ENCODE measurements at regions not wholly inside any gene's neighbourhood (a gene's known extent, or its start where the extent isn't known, plus 50 kb on each side); places are given as distances from the start of the nearest gene placed in this dataset.

GRCh38 chr4:74663631-74664030 is 130.7 kb downstream of the BTC start:
- no TSS peak for BruUV-seq (replicated peaks)
- no peak overlapping the region for H3K4me2 ChIP-seq (ENCODE audit: low read depth, low read length)
- FAIRE-seq (no peak), ATAC-seq (no peak), DNase-seq (ENCODE audit: low spot score) (no peak)
- no peaks in the 10 kb centered on the region for H3K36me3 ChIP-seq (replicated peaks in 1 of 2; ENCODE audit: control insufficient read depth in 1 of 2, insufficient read depth in 2 of 2, low read length in 2 of 2)
- H3K9ac ChIP-seq (ENCODE audit: insufficient read depth, low read depth, low read length) = no peak overlapping the region
- H3K27ac ChIP-seq (ENCODE audit: extremely low read length, insufficient read depth, low read length) = no peak overlapping the region
- intact Hi-C loops (cut with micrococcal nuclease; ENCODE audit: unreplicated experiment) (no loop called here), in situ Hi-C loops (cut with HindIII; ENCODE audit: extremely low pct_ligation_motif_present, low pct_unique_long_range_greater_than_20kb) (loop anchor here (10.0 kb wide), 2 partner anchors 109 to 469 kb away; no protein-coding TSS in a partner anchor)
- H3K4me1 ChIP-seq (ENCODE audit: insufficient read depth, low read length) = peaks cover 53% of the 10 kb centered on the region
- H2AFZ ChIP-seq (ENCODE audit: low read length) = no peak overlapping the region
- H3K27me3 ChIP-seq (ENCODE audit: control insufficient read depth in 1 of 2, insufficient read depth in 2 of 2, low read length in 2 of 2) = no peaks in the 10 kb centered on the region
- ChIA-PET POLR2A (interaction anchor here (1.7 kb wide), 1 partner anchor 9 kb away, joined by 4 read pairs; no protein-coding TSS in a partner anchor), CTCF (ENCODE audit: low intra/inter-chr PET ratio, low total read pairs) (no interaction called here)
- H4K20me1 ChIP-seq (ENCODE audit: insufficient read depth, low read length) = no peaks in the 10 kb centered on the region
- no peak overlapping the region for H3K4me3 ChIP-seq (replicated peaks in 1 of 3; ENCODE audit: insufficient read depth in 1 of 3, low read depth in 2 of 3, low read length in 3 of 3)
- TF ChIP-seq NR2F2 (IDR thresholded peaks at IDR 0.05; ENCODE audit: borderline replicate concordance, low read depth) (no peak), PRDM4 (CRISPR knock-in tag; IDR thresholded peaks at IDR 0.05; ENCODE audit: borderline replicate concordance) (no peak), SP5 (CRISPR knock-in tag; IDR thresholded peaks at IDR 0.05; ENCODE audit: borderline replicate concordance, low read depth) (no peak), ZNF383 (CRISPR knock-in tag; IDR thresholded peaks at IDR 0.05; ENCODE audit: borderline replicate concordance) (no peak), SSRP1 (CRISPR knock-in tag; IDR thresholded peaks at IDR 0.05) (no peak), ZEB1 (IDR thresholded peaks at IDR 0.05; ENCODE audit: insufficient replicate concordance, low read depth) (no peak), KDM5B (CRISPR knock-in tag; IDR thresholded peaks at IDR 0.05; ENCODE audit: borderline replicate concordance) (no peak), ZNF549 (CRISPR knock-in tag; IDR thresholded peaks at IDR 0.05) (no peak), REL (CRISPR knock-in tag; conservative IDR thresholded peaks at IDR 0.05) (no peak)
- H3K9me3 ChIP-seq (ENCODE audit: low read length) = no peaks in the 10 kb centered on the region
- no peaks in the 10 kb centered on the region for H3K79me2 ChIP-seq (ENCODE audit: insufficient read depth, low read length)
